Stomach (tissue), 4 donors: ENCODE measurements at regions not wholly inside any gene's neighbourhood (a gene's known extent, or its start where the extent isn't known, plus 50 kb on each side); places are given as distances from the start of the nearest gene placed in this dataset.

Source experiments
- CTCF ChIP-seq, 7 experiments: fragments of 450-650 bp in 4 of 7; fragments of 200-600 bp in 3 of 7; sonication (generic) in 3 of 7; IDR thresholded peaks; one replicate each; pipeline ENCODE4 v1.5.1; 2016 to 2019; ENCODE audit warnings: antibody characterized with exemption in 7 of 7, control low read depth in 2 of 7, mild to moderate bottlenecking in 1 of 7
- POLR2AphosphoS5 ChIP-seq, 3 donors: sonication (generic); formaldehyde crosslinking; IDR thresholded peaks; one replicate each; pipeline ENCODE4 v1.6.1; 2016; ENCODE audit warnings: antibody characterized with exemption in 3 of 3

- TF ChIP-seq CTCF (IDR thresholded peaks at IDR 0.05) (no peak), POLR2AphosphoS5 (IDR thresholded peaks at IDR 0.05) (no peak)
These were observed 57.6 kb upstream of the NECTIN1 start for GRCh38 chr11:119786431-119787073.
